ENCODE measurements at regions not wholly inside any gene's neighbourhood (a gene's known extent, or its start where the extent isn't known, plus 50 kb on each side); places are given as distances from the start of the nearest gene placed in this dataset.
A peak's percentile ranks its signal among the peaks of the same experiment; 100 is the strongest.
"Not testable (repeated sequence)": the region's sequence is repeated elsewhere in the genome, so short reads cannot be mapped to it uniquely, and the experiment has no call there.

DNA sequence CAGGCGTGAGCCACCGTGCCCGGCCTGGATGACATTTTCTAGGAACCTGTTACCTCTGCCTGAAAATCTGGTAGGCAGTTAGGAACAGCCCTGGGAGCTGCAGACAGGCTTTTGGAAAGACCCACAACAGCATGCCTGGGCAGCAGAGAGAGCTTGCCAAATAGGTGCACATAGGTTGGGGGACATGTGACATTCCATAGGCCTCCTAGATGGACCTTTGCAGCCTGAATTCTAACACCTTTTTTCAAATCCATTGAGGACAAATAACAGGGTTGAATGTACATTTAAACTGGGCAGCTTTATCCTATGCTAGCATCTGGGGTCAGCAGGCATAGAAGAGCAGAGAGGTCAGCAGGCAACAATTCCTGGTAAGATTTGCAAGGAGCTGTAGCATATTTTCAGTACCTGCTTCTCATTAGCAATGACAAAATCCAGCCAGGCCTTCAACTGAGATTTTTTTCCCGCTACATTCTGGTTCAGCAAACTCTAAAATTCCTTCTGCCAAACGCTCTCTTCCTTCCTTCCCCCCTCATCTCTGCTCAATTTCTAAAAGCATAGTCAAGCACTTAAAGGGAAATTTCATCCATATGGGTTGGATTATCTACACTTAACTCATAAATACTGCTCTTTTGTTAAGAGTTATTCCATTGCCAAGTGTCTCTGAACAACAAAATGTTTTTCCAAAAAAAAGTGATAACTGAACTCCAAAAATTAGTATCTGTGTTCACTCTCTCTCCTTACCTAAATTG, 75.2 kb downstream of the SOWAHC start:
- H3K9me3 ChIP-seq, result no peaks in the 10 kb centered on the region
- no peak overlapping the region for H3K4me3 ChIP-seq
- WGBS, result 65% methylated on average over 5 of the region's 5 CpGs
- intact Hi-C loops (cut with DNase I), result no loop called here
- no peaks in the 10 kb centered on the region for H3K36me3 ChIP-seq
- DNase-seq (ENCODE audit: low spot score), result no peak
- peaks cover 23% of the 10 kb centered on the region for H3K4me1 ChIP-seq (replicated peaks)
- H3K27me3 ChIP-seq (replicated peaks; ENCODE audit: insufficient read depth), result no peaks in the 10 kb centered on the region
- TF ChIP-seq POLR2A (IDR thresholded peaks at IDR 0.05) (no peak), CTCF (IDR thresholded peaks at IDR 0.05) (no peak), POLR2AphosphoS5 (IDR thresholded peaks at IDR 0.05) (no peak)
- H3K27ac ChIP-seq, result peak overlapping the region in 1 of 2 donors; percentile 87

- Histone ChIP-seq H3K4me1 (replicated peaks) (peaks cover 23% of the 10 kb centered on the region), H3K27me3 (replicated peaks; ENCODE audit: insufficient read depth) (no peaks in the 10 kb centered on the region), H3K4me3 (no peak overlapping the region), H3K36me3 (no peaks in the 10 kb centered on the region), H3K27ac (peak overlapping the region; percentile 84 to 87), H3K9me3 (no peaks in the 10 kb centered on the region)
- no peak for DNase-seq (ENCODE audit: low spot score)
- 93% methylated on average over 9 of the region's 9 CpGs for WGBS
- intact Hi-C loops (cut with DNase I), result loop anchor here (2.0 kb wide), 1 partner anchor 75 kb away; the partner anchor contains the start of gene SOWAHC
- TF ChIP-seq POLR2A (IDR thresholded peaks at IDR 0.05) (no peak), POLR2AphosphoS5 (IDR thresholded peaks at IDR 0.05) (no peak)
These were observed 75.8 kb downstream of the SOWAHC start for GRCh38 chr2:109689973-109690372.

- H3K9me3 ChIP-seq, result no peaks in the 10 kb centered on the region
- no peaks in the 10 kb centered on the region for H3K27me3 ChIP-seq (replicated peaks; ENCODE audit: insufficient read depth)
- WGBS, result 28% methylated on average over 6 of the region's 6 CpGs
- intact Hi-C loops (cut with DNase I), result loop anchor here (2.0 kb wide), 1 partner anchor 76 kb away; the partner anchor contains the start of gene SOWAHC
- no peak for DNase-seq (ENCODE audit: low spot score)
- no peak overlapping the region for H3K4me3 ChIP-seq
- H3K36me3 ChIP-seq, result no peaks in the 10 kb centered on the region
- TF ChIP-seq CTCF (IDR thresholded peaks at IDR 0.05) (no peak), POLR2AphosphoS5 (IDR thresholded peaks at IDR 0.05) (no peak), POLR2A (IDR thresholded peaks at IDR 0.05) (no peak)
- H3K27ac ChIP-seq, result peak overlapping the region; percentile 84 to 87
- peaks cover 23% of the 10 kb centered on the region for H3K4me1 ChIP-seq (replicated peaks)
These were observed 76.3 kb downstream of the SOWAHC start for GRCh38 chr2:109690457-109690821.

DNA sequence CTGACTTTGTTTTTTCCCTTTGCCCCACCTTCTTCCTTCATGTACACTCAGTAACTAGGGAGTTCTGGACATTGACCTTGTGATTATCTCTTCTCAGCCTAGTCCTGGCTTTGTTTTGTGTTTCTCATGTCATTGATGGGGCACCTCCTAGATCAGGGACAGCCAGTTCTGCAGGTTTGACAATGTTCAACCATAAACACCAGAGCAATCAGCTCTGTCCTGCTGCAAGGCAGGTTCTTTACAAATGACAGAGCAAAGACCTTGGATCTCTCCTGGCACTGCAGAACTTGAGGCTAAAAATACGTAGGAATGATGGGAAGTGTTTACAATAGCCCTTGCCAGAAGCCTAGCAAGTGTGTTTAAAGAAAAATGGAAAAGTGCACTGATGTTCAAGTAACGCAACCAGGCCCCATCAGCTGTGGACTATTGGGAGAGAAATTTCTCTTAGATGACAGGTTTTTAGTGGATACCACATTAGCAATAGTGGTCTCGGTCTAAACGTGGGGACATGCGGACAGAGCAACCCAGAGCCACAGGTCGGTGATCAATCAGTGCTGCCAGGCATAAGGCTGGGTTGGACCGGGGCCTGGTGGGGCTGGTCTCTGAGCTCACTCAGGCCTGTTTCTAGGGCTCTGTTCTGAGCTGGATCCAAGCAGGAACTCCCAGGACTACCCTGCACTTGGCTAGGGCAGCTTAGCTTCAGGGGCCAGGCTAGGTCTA, 76.8 kb downstream of the SOWAHC start:
- WGBS, result 15% methylated on average over 7 of the region's 7 CpGs
- no peaks in the 10 kb centered on the region for H3K27me3 ChIP-seq (replicated peaks; ENCODE audit: insufficient read depth)
- H3K9me3 ChIP-seq, result no peaks in the 10 kb centered on the region
- no peak for TF ChIP-seq POLR2A (IDR thresholded peaks at IDR 0.05)
- TF ChIP-seq CTCF (IDR thresholded peaks at IDR 0.05), result no peak
- TF ChIP-seq POLR2AphosphoS5 (IDR thresholded peaks at IDR 0.05), result peak; percentile 89
- intact Hi-C loops (cut with DNase I), result loop anchor here (2.0 kb wide), 1 partner anchor 76 kb away; the partner anchor contains the start of gene SOWAHC
- H3K4me1 ChIP-seq (replicated peaks), result peaks cover 23% of the 10 kb centered on the region
- H3K36me3 ChIP-seq, result no peaks in the 10 kb centered on the region
- peak; percentile 94 for DNase-seq (ENCODE audit: low spot score)
- no peak overlapping the region for H3K4me3 ChIP-seq
- peak overlapping the region; percentile 84 to 87 for H3K27ac ChIP-seq

GRCh38 chr2:109692013-109692743, 78.0 kb downstream of the SOWAHC start:
- 55% methylated on average over 15 of the region's 15 CpGs for WGBS
- TF ChIP-seq CTCF (IDR thresholded peaks at IDR 0.05) (no peak), POLR2A (IDR thresholded peaks at IDR 0.05) (no peak), POLR2AphosphoS5 (IDR thresholded peaks at IDR 0.05) (no peak)
- Histone ChIP-seq H3K27ac (peak overlapping the region; percentile 84 to 87), H3K27me3 (replicated peaks; ENCODE audit: insufficient read depth) (no peaks in the 10 kb centered on the region), H3K36me3 (no peaks in the 10 kb centered on the region), H3K4me3 (no peak overlapping the region), H3K9me3 (no peaks in the 10 kb centered on the region), H3K4me1 (replicated peaks) (peaks cover 23% of the 10 kb centered on the region)
- no peak for DNase-seq (ENCODE audit: low spot score)
- intact Hi-C loops (cut with DNase I), result no loop called here

DNA sequence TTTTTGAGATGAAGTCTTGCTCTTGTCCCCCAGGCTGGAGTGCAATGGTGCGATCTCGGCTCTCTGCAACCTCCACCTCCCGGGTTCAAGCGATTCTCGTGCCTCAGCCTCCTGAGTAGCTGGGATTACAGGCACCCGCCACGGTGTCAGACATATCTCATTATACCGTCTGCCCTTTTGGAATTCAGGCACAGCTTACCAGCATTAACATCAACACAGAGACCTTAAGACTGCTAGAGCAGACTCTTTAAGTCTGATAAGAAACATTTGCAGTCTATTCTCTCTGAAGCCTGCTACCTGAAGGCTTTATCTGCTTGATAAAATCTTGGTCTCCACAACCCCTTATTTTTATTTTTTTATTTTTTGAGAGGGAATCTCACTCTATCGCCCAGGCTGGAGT, 78.7 kb downstream of the SOWAHC start:
- H3K27me3 ChIP-seq (replicated peaks; ENCODE audit: insufficient read depth); H3K4me3 ChIP-seq; H3K36me3 ChIP-seq; H3K9me3 ChIP-seq; DNase-seq (ENCODE audit: low spot score); intact Hi-C loops (cut with DNase I): not testable (repeated sequence)
- peak overlapping the region; percentile 84 to 87 for H3K27ac ChIP-seq
- H3K4me1 ChIP-seq (replicated peaks), result peaks cover 23% of the 10 kb centered on the region
- WGBS, result 75% methylated on average over 9 of the region's 9 CpGs

GRCh38 chr2:109693292-109693691, 79.1 kb downstream of the SOWAHC start:
- H3K36me3 ChIP-seq; intact Hi-C loops (cut with DNase I); H3K27me3 ChIP-seq (replicated peaks; ENCODE audit: insufficient read depth); DNase-seq (ENCODE audit: low spot score); H3K4me3 ChIP-seq; H3K9me3 ChIP-seq: not testable (repeated sequence)
- Histone ChIP-seq H3K27ac (peak overlapping the region; percentile 84 to 87), H3K4me1 (replicated peaks) (peaks cover 23% of the 10 kb centered on the region)
- 91% methylated on average over 8 of the region's 8 CpGs for WGBS

Data from prostate gland (tissue), 2 donors.